K562 (cell line): ENCODE measurements at regions not wholly inside any gene's neighbourhood (a gene's known extent, or its start where the extent isn't known, plus 50 kb on each side); places are given as distances from the start of the nearest gene placed in this dataset.

ENCODE experiments used
- ATAC-seq: fragments of 200-7000 bp; cut with Tn5 transposase; 3 replicates; pipeline ENCODE4 v1.9.1; 2020; ENCODE audit warnings: moderate library complexity
- BruUV-seq: library from RNA; stranded (reverse); fragments of 400-500 nt; replicated peaks from 2 replicates; lab custom pipeline; 2021; lab: Mats Ljungman, UMichigan
- CTCF ChIA-PET: fragments of 300-600 bp; formaldehyde crosslinking; extraction: SDS; loops from one replicate; lab custom pipeline; 2021; ENCODE audit warnings: low intra/inter-chr PET ratio; lab: Yijun Ruan, JAX
- POLR2A ChIA-PET: fragments of 300-600, 350-650 bp; sonication (Branson Sonifier 250); formaldehyde crosslinking; extraction: SDS; loops from one replicate; lab custom pipeline; 2021; ENCODE audit warnings: antibody characterized with exemption, inconsistent platforms; lab: Yijun Ruan, JAX
- DNase-seq, 4 experiments: peaks; one replicate each; pipeline versions ENCODE4 v3.0.0 to v3.0.0-alpha.2; 2011 to 2018; ENCODE audit warnings: low spot score in 3 of 4, mixed read lengths in 3 of 4; ENCODE audit errors: extremely low read depth in 1 of 4
- FAIRE-seq: peaks from 2 replicates; lab custom pipeline; 2011; peaks lifted over from hg19 to GRCh38; lab: Jason Lieb, UNC
- H2AFZ ChIP-seq: 2 replicates; pipeline ENCODE4 v1.6.0; 2011; ENCODE audit warnings: low read depth, low read length, control low read depth, inconsistent platforms
- H3K27ac ChIP-seq: fragments of 200-600 bp; 3 replicates; pipeline ENCODE4 v1.8.0; 2011; ENCODE audit warnings: low read depth, mild to moderate bottlenecking, control low read depth, inconsistent platforms, low read length, moderate library complexity, mixed read lengths; ENCODE audit errors: extremely low read depth
- H3K27me3 ChIP-seq, 2 experiments: fragments of 300-600 bp in 1 of 2; 2 replicates in 1 of 2; 3 replicates in 1 of 2; pipeline versions ENCODE4 v1.6.0 to v1.8.0; 2011; ENCODE audit warnings: inconsistent platforms in 2 of 2, low read length in 2 of 2, mild to moderate bottlenecking in 1 of 2, mixed read lengths in 1 of 2, moderate library complexity in 1 of 2; ENCODE audit not compliant: control insufficient read depth in 2 of 2, insufficient read depth in 2 of 2
- H3K36me3 ChIP-seq: fragments of 300-600 bp; 3 replicates; pipeline ENCODE4 v1.8.0; 2011; ENCODE audit warnings: mild to moderate bottlenecking, low read length, inconsistent platforms; ENCODE audit not compliant: control insufficient read depth, insufficient read depth
- H3K4me1 ChIP-seq, 2 experiments: fragments of 200-600 bp in 1 of 2; replicated peaks in 1 of 2; 2 replicates in 1 of 2; 3 replicates in 1 of 2; pipeline versions ENCODE4 v1.5.1 to v1.8.0; 2011; ENCODE audit warnings: inconsistent platforms in 2 of 2, low read length in 2 of 2, mild to moderate bottlenecking in 1 of 2, mixed read lengths in 1 of 2, moderate library complexity in 1 of 2; ENCODE audit not compliant: control insufficient read depth in 2 of 2, insufficient read depth in 2 of 2
- H3K4me2 ChIP-seq: 2 replicates; pipeline ENCODE4 v1.6.1; 2011; ENCODE audit warnings: low read length, control low read depth, inconsistent platforms, mixed read lengths; ENCODE audit not compliant: insufficient read depth
- H3K4me3 ChIP-seq: fragments of 200-600 bp; sonication (generic), shearing (Covaris generic); 2 replicates; pipeline ENCODE4 v1.5.1; 2016; ENCODE audit warnings: control low read depth, inconsistent platforms
- H3K79me2 ChIP-seq: fragments of 200-600 bp; 3 replicates; pipeline ENCODE4 v1.8.0; 2011; ENCODE audit warnings: low read length, inconsistent platforms; ENCODE audit not compliant: control insufficient read depth, insufficient read depth
- H3K9ac ChIP-seq, 2 experiments: 2 replicates each; pipeline versions ENCODE4 v1.6.0 to v1.6.1; 2011; ENCODE audit warnings: low read depth in 2 of 2, low read length in 2 of 2, control low read depth in 1 of 2, inconsistent platforms in 1 of 2, mild to moderate bottlenecking in 1 of 2, mixed read lengths in 1 of 2; ENCODE audit not compliant: insufficient read depth in 1 of 2
- H3K9me1 ChIP-seq: one replicate; pipeline ENCODE4 v1.6.0; 2011; ENCODE audit warnings: inconsistent platforms, mild to moderate bottlenecking, low read length, moderate library complexity; ENCODE audit not compliant: control insufficient read depth, insufficient read depth
- H3K9me3 ChIP-seq: replicated peaks from 2 replicates; pipeline ENCODE4 v1.5.1; 2011; ENCODE audit warnings: low read depth, low read length, inconsistent platforms; ENCODE audit not compliant: control insufficient read depth, insufficient read depth
- H4K20me1 ChIP-seq: replicated peaks from 2 replicates; pipeline ENCODE4 v1.6.1; 2011; ENCODE audit warnings: low read length, inconsistent platforms, mixed read lengths; ENCODE audit not compliant: control insufficient read depth, insufficient read depth
- CEBPG ChIP-seq, 3 experiments: fragments of 200-800 bp in 1 of 3; sonication (Bioruptor generic) in 1 of 3; sonication (generic) in 1 of 3; formaldehyde crosslinking in 1 of 3; IDR thresholded peaks in 2 of 3; conservative IDR thresholded peaks in 1 of 3; 2 replicates each; pipeline versions ENCODE4 v1.6.1 to v1.8.0; 2016 to 2022; ENCODE audit warnings: missing compliant biosample characterization in 2 of 3, missing genetic modification characterization in 2 of 3, mild to moderate bottlenecking in 1 of 3, missing genetic modification reagents in 1 of 3
- POLR2AphosphoS5 ChIP-seq: IDR thresholded peaks from 2 replicates; pipeline ENCODE4 v1.6.1; 2011; ENCODE audit warnings: mild to moderate bottlenecking, low read depth, low read length, moderate library complexity; ENCODE audit not compliant: control insufficient read depth, insufficient read depth
- PPARD ChIP-seq: fragments of 250-450 bp; sonication (Bioruptor Pico); IDR thresholded peaks from 2 replicates; pipeline ENCODE4 v1.8.0; 2022; ENCODE audit warnings: inconsistent platforms, mild to moderate bottlenecking, moderate library complexity
- TAF7 ChIP-seq: fragments of 450-650 bp; IDR thresholded peaks from 2 replicates; pipeline ENCODE4 v1.6.1; 2016; ENCODE audit warnings: missing genetic modification characterization, missing compliant biosample characterization
- ZNF212 ChIP-seq: fragments of 450-650 bp; formaldehyde crosslinking; IDR thresholded peaks from 2 replicates; pipeline ENCODE4 v1.4.0; 2020; ENCODE audit warnings: mild to moderate bottlenecking
- ZNF274 ChIP-seq: IDR thresholded peaks from 2 replicates; pipeline ENCODE4 v1.6.1; 2011; ENCODE audit warnings: low read depth, mild to moderate bottlenecking, low read length, moderate library complexity, borderline replicate concordance
- ZSCAN29 ChIP-seq: fragments of 450-650 bp; IDR thresholded peaks from 2 replicates; pipeline ENCODE4 v1.6.1; 2017
- WGBS: fragments of 100-300 bp; shearing (Covaris generic); methylation state at CpG from one replicate; pipeline ENCODE4 v1.1.6; 2016; ENCODE audit warnings: low coverage, mixed read lengths; ENCODE audit not compliant: insufficient coverage; ENCODE audit errors: missing lambda C conversion rate; 5-methylcytosine and 5-hydroxymethylcytosine counted together
- in situ Hi-C: fragments of 300-500 bp; cut with MboI; formaldehyde crosslinking; loops from 4 replicates; pipeline ENCODE4 v1.15.0; 2018; ENCODE audit warnings: inconsistent platforms, mixed read lengths
- intact Hi-C: fragments of 100-400 bp; cut with micrococcal nuclease; formaldehyde crosslinking; loops from 2 replicates; pipeline ENCODE4 v1.14.2; 2022
- TF ChIP-seq, protein P1 (sequence below): fragments of 250-450 bp; sonication (Bioruptor Pico); IDR thresholded peaks from 2 replicates; pipeline ENCODE4 v1.8.0; 2022; ENCODE audit warnings: inconsistent platforms

DNA sequence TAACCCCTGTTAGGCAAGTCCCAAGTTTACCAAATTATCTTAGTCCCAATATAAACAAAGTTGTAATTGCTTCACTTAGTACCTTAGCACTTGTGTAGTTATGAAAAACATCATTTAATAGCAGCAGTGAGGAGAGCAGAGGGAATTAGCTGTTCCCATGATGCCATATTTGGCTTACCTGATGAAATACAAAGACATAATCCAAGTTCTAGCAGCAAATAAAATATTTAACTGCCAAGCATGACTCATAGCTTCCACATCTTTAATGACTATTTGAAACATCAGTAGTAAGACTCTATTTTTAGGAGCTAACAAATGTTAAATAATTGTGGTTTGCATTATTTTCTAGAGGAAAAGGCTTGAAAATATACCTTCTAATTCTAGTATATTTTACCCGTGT, 94.0 kb upstream of the MCHR2 start:
- Histone ChIP-seq H3K4me1 (no peaks in the 10 kb centered on the region), H3K4me2 (no peak overlapping the region), H3K27me3 (no peaks in the 10 kb centered on the region), H4K20me1 (no peaks in the 10 kb centered on the region), H3K9me1 (no peaks in the 10 kb centered on the region), H3K27ac (no peak overlapping the region), H3K36me3 (no peaks in the 10 kb centered on the region), H3K9me3 (no peaks in the 10 kb centered on the region), H3K4me3 (no peak overlapping the region), H2AFZ (no peak overlapping the region), H3K79me2 (no peaks in the 10 kb centered on the region), H3K9ac (no peak overlapping the region)
- POLR2A ChIA-PET = no interaction called here
- ATAC-seq (no peak), DNase-seq (no peak), FAIRE-seq (no peak)
- TF ChIP-seq CEBPG (CRISPR knock-in tag; IDR thresholded peaks at IDR 0.05) (no peak), CEBPG (tag; conservative IDR thresholded peaks at IDR 0.05 in 1 of 2, IDR thresholded peaks at IDR 0.05 in 1 of 2) (0 out of 4 replicates have a peak, but pooled peaks of 1 of the 2 experiments have one; percentile 18), ZNF274 (no peak), POLR2AphosphoS5 (no peak)
- 0% methylated on average over 1 of the region's 1 CpG for WGBS
- CTCF ChIA-PET = no interaction called here
- intact Hi-C loops (no loop called here), in situ Hi-C loops (loop anchor here (25.0 kb wide), 1 partner anchor 226 kb away; no protein-coding TSS in a partner anchor)
- BruUV-seq = no TSS peak

DNA sequence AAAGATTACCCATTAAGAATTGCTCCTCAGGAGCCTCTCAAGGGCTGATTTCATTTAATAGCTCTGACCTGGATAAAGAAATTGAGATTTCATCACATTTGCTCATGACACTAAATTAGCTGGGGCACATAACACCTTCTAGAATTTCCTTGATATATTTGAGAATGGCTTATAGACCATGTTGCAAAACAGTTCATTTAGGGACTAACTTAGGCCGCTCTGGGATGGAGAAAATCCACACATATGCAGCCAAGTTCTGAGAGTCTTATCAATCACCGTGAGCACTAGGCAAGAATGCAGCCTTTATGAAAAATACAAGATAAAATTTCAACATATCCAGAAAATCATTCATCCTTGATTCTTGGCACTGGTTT, 91.0 kb upstream of the MCHR2 start:
- intact Hi-C loops (no loop called here), in situ Hi-C loops (loop anchor here (25.0 kb wide), 1 partner anchor 223 kb away; no protein-coding TSS in a partner anchor)
- no peak overlapping the region for H3K9ac ChIP-seq
- H3K4me1 ChIP-seq = no peaks in the 10 kb centered on the region
- ATAC-seq (no peak), DNase-seq (no peak), FAIRE-seq (no peak)
- no peaks in the 10 kb centered on the region for H3K36me3 ChIP-seq
- ChIA-PET CTCF (no interaction called here), POLR2A (no interaction called here)
- H4K20me1 ChIP-seq = no peaks in the 10 kb centered on the region
- H3K79me2 ChIP-seq = no peaks in the 10 kb centered on the region
- 0% methylated on average over 2 of the region's 2 CpGs for WGBS
- H3K9me1 ChIP-seq = no peaks in the 10 kb centered on the region
- no peak overlapping the region for H2AFZ ChIP-seq
- no peaks in the 10 kb centered on the region for H3K27me3 ChIP-seq
- H3K4me2 ChIP-seq = no peak overlapping the region
- no TSS peak for BruUV-seq
- no peaks in the 10 kb centered on the region for H3K9me3 ChIP-seq
- no peak overlapping the region for H3K4me3 ChIP-seq
- TF ChIP-seq, protein P1, sequence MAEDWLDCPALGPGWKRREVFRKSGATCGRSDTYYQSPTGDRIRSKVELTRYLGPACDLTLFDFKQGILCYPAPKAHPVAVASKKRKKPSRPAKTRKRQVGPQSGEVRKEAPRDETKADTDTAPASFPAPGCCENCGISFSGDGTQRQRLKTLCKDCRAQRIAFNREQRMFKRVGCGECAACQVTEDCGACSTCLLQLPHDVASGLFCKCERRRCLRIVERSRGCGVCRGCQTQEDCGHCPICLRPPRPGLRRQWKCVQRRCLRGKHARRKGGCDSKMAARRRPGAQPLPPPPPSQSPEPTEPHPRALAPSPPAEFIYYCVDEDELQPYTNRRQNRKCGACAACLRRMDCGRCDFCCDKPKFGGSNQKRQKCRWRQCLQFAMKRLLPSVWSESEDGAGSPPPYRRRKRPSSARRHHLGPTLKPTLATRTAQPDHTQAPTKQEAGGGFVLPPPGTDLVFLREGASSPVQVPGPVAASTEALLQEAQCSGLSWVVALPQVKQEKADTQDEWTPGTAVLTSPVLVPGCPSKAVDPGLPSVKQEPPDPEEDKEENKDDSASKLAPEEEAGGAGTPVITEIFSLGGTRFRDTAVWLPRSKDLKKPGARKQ (CRISPR knock-in tag) = no peak
- TF ChIP-seq TAF7 (tag) = no peak
- no peak for TF ChIP-seq ZSCAN29
- no peak for TF ChIP-seq PPARD (CRISPR knock-in tag)
- TF ChIP-seq ZNF212 (CRISPR knock-in tag) = no peak
- no peak overlapping the region for H3K27ac ChIP-seq
